ENCODE measurements at regions not wholly inside any gene's neighbourhood (a gene's known extent, or its start where the extent isn't known, plus 50 kb on each side); places are given as distances from the start of the nearest gene placed in this dataset.

GRCh38 chr2:207255565-207256470 lies 90.1 kb upstream of the KLF7 start:
- no peak for TF ChIP-seq CTCF (IDR thresholded peaks at IDR 0.05; ENCODE audit: poor library complexity)
- no peak for TF ChIP-seq EZH2phosphoT487 (IDR thresholded peaks at IDR 0.05; ENCODE audit: low read depth, severe bottlenecking, unreplicated experiment)
